ENCODE measurements at regions not wholly inside any gene's neighbourhood (a gene's known extent, or its start where the extent isn't known, plus 50 kb on each side); places are given as distances from the start of the nearest gene placed in this dataset.
A peak's percentile ranks its signal among the peaks of the same experiment; 100 is the strongest.

GRCh38 chr17:5823219-5823618 is 238.9 kb upstream of the NLRP1 start:
- H3K4me3 ChIP-seq (ENCODE audit: low read length): no peak overlapping the region
- TF ChIP-seq CTCF (conservative IDR thresholded peaks at IDR 0.05; ENCODE audit: low read depth, low read length): no peak
- DNase-seq (ENCODE audit: low read depth): no peak

- DNase-seq (ENCODE audit: low read depth): peak; percentile 62
- no peak overlapping the region for H3K4me3 ChIP-seq (ENCODE audit: low read length)
- TF ChIP-seq CTCF (conservative IDR thresholded peaks at IDR 0.05; ENCODE audit: low read depth, low read length): no peak
These were observed 241.5 kb upstream of the NLRP1 start for GRCh38 chr17:5825717-5826330.

GRCh38 chr17:5826384-5826783 is 242.1 kb upstream of the NLRP1 start:
- H3K4me3 ChIP-seq (ENCODE audit: low read length): no peak overlapping the region
- DNase-seq (ENCODE audit: low read depth): peak; percentile 28
- TF ChIP-seq CTCF (conservative IDR thresholded peaks at IDR 0.05; ENCODE audit: low read depth, low read length): no peak

- TF ChIP-seq CTCF (conservative IDR thresholded peaks at IDR 0.05; ENCODE audit: low read depth, low read length): no peak
- no peak overlapping the region for H3K4me3 ChIP-seq (ENCODE audit: low read length)
- no peak for DNase-seq (ENCODE audit: low read depth)
These were observed 239.3 kb upstream of the WSCD1 start for GRCh38 chr17:5830921-5831320.

GRCh38 chr17:5832886-5833285 is 237.3 kb upstream of the WSCD1 start:
- TF ChIP-seq CTCF (conservative IDR thresholded peaks at IDR 0.05; ENCODE audit: low read depth, low read length): no peak
- H3K4me3 ChIP-seq (ENCODE audit: low read length): no peak overlapping the region
- peak; percentile 9 for DNase-seq (ENCODE audit: low read depth)

- DNase-seq (ENCODE audit: low read depth): no peak
- no peak overlapping the region for H3K4me3 ChIP-seq (ENCODE audit: low read length)
- TF ChIP-seq CTCF (conservative IDR thresholded peaks at IDR 0.05; ENCODE audit: low read depth, low read length): no peak
These were observed 233.1 kb upstream of the WSCD1 start for GRCh38 chr17:5837055-5837491.

GRCh38 chr17:5838661-5839300 is 231.4 kb upstream of the WSCD1 start:
- H3K4me3 ChIP-seq (ENCODE audit: low read length): no peak overlapping the region
- peak; percentile 14 for TF ChIP-seq CTCF (conservative IDR thresholded peaks at IDR 0.05; ENCODE audit: low read depth, low read length)
- no peak for DNase-seq (ENCODE audit: low read depth)

All from retinal pigment epithelial cell (primary cell).